Stimulated activated CD4-positive, alpha-beta T cell treated with anti-CD3 and anti-CD28 coated beads, Interleukin-2, amount 100 ng/mL, for 24 hours (primary cell): ENCODE measurements at regions not wholly inside any gene's neighbourhood (a gene's known extent, or its start where the extent isn't known, plus 50 kb on each side); places are given as distances from the start of the nearest gene placed in this dataset.

ENCODE experiments used
- DNase-seq, 2 donors: peaks; one replicate each; pipeline ENCODE4 v3.0.0-alpha.2; 2020

DNA sequence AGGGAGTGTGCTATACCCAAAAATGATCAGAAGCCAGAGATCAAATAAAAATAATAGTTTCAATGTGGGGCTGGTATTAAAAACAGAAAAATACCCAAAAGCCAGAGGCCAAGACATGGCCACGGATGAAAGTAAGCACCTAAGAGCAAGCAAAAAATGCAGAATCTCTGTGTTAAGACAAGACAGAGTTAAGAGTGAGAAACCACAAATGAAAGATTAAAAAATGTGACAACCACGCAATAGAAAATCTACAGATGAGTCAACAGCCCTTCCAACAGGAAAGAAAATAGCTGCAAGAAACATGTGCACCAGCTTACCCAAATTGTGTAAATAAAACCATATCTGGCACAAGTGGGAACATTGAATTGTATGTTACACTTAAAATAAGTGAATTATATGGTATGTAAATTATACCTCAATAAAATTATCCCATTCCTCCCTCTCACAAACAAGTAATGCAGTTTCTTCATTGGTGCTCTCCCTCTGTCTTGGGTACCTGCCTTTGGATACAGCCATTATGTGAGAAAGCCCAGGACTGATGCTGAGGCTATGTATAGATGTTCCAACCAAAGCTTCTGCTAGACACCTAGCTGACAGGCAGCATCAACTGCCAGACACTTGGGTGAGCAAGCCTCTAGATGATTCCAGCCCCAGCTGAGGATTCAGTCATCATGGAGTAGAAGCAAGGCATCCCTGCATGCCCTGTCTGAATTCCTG lies 55.3 kb upstream of the UFL1 start:
- no peak for DNase-seq

DNA sequence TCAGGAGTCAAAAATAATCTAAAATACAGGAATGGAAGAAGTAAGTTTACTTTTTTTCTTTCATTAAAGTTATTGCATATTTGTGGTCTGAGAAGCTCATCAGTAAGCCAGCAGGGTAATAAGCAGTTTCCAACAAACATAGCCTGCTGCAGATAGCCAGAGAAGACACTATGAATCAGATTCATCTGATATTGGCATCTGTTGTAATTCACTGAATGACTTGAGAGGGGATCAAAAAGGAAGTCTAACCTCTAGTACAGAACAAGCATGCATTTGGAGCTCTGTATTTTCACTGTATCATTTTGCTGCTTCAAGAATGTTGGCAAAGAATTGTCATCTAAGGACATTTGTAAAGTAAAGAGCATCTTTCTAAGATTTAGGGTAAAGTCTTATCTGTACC lies 53.8 kb upstream of the UFL1 start:
- no peak for DNase-seq

DNA sequence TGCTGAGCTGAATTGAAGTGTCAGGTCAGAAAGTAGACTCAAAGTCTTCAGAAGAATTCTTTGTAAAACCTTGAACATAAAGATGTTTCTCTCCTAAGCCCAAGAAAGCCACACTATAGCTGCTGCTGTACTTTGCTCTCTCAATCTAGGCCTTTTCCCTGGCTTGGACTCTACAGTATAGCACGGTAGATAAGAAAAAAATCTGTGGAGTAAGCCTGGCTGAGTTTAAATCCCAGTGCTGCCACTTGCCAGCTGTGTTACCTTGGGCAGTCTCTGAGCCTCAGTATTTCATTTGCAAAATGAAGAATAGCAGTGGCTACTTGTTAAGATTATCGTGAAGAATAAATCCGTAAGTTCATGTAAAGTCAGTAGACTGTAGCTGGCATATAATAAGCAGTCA lies 53.3 kb upstream of the UFL1 start:
- DNase-seq, result no peak

DNA sequence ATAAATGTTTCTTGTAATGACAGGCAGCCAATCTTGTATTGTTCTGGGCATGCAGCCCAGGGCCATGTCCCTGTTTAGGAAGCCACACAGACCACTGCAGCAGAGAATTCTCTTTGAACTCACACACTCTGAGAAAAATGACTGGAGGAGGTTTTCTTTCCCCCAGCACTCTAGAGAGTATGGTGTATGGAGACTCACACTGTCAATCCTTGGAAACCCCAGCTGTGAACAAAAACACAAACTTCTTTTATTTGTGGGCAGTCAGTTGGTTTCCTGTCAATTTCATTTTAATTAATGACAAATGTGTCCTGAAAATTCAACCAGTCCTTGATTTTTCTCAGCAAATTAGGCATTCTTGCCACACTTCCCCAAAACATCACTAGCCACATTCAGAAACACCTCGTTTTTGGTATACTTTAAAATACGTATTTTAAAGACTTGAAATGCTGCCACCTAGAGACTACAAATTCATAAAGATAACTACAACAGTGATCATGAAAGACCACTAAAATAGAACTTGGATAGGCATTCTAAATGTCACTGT lies 52.9 kb upstream of the UFL1 start:
- DNase-seq, result no peak

DNA sequence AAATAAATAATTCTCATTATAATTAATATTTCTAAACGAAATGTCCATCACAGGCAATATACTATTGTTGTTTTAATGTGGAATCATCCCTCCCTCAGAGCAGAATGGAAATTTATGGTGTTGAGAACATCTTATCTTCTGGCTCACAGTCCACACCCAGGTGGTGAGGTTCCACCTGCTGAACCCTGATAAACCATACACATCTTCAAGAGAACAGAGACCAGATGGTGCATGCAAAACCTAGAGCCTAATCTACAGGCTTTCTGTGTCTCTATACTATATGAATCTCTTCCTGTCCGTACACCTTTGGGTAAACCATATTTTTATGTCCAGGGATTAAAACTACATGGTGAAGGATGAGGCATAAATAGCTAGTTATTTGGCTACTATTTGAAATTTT lies 52.3 kb upstream of the UFL1 start:
- no peak for DNase-seq

DNA sequence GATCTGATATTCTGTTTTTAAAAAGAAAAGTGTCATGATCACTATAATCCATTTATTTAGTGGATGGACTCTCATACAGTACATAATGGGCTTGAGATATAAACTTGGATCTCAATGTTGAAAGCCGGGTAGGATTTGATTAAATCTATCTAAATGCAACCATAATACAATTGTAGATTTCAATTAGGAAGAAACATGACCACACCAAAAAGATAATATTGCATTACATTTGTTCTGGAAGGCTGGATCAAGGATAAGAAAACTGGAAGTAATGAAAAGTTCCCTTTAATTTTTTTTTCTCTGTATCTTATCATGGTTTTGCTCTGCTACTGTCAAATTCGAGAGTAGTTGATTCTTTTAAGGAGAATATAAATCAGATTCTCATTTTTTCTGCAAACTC lies 51.3 kb upstream of the UFL1 start:
- DNase-seq, result no peak
